Tibial nerve (tissue), 4 donors: ENCODE measurements at regions not wholly inside any gene's neighbourhood (a gene's known extent, or its start where the extent isn't known, plus 50 kb on each side); places are given as distances from the start of the nearest gene placed in this dataset.

ENCODE experiments used
- DNase-seq, 2 donors: peaks; one replicate each; pipeline ENCODE4 v3.0.0-alpha.2; 2019; ENCODE audit warnings: low spot score in 2 of 2
- H3K27ac ChIP-seq, 4 donors: fragments of 200-600 bp; sonication (generic) in 3 of 4; one replicate each; pipeline ENCODE4 v1.5.1; 2017 to 2019; ENCODE audit warnings: mild to moderate bottlenecking in 1 of 4
- H3K27me3 ChIP-seq, 2 donors: fragments of 200-600 bp; sonication (generic) in 1 of 2; one replicate each; pipeline versions ENCODE4 v1.5.1 to v1.6.0; 2017 to 2019
- H3K36me3 ChIP-seq, 3 donors: fragments of 200-600 bp; sonication (generic); one replicate each; pipeline ENCODE4 v1.5.1; 2018 to 2019
- H3K4me1 ChIP-seq, 4 donors: fragments of 200-600 bp; sonication (generic) in 3 of 4; one replicate each; pipeline ENCODE4 v1.5.1; 2017 to 2019
- H3K4me3 ChIP-seq, 4 donors: fragments of 200-600 bp; sonication (generic) in 3 of 4; one replicate each; pipeline ENCODE4 v1.5.1; 2017 to 2019; ENCODE audit warnings: mild to moderate bottlenecking in 1 of 4, moderate library complexity in 1 of 4
- H3K9me3 ChIP-seq, 4 donors: fragments of 200-600 bp; sonication (generic) in 3 of 4; one replicate each; pipeline ENCODE4 v1.5.1; 2017 to 2019
- EP300 ChIP-seq, 2 donors: sonication (generic); formaldehyde crosslinking; IDR thresholded peaks; one replicate each; pipeline ENCODE4 v1.6.1; 2017; ENCODE audit warnings: antibody characterized with exemption in 2 of 2, mild to moderate bottlenecking in 1 of 2
- POLR2A ChIP-seq, 2 donors: fragments of 450-650 bp; IDR thresholded peaks; one replicate each; pipeline ENCODE4 v1.6.1; 2017; ENCODE audit warnings: antibody characterized with exemption in 2 of 2, mild to moderate bottlenecking in 2 of 2, moderate library complexity in 2 of 2
- WGBS, 2 donors: methylation state at CpG; one replicate each; pipeline ENCODE4 v1.1.5; 2018; 5-methylcytosine and 5-hydroxymethylcytosine counted together
- TF ChIP-seq, protein P1 (sequence below), 5 experiments: fragments of 200-600 bp in 3 of 5; fragments of 450-650 bp in 2 of 5; sonication (generic) in 3 of 5; IDR thresholded peaks; one replicate each; pipeline ENCODE4 v1.5.1; 2016 to 2019; ENCODE audit warnings: antibody characterized with exemption in 5 of 5, mild to moderate bottlenecking in 3 of 5, moderate library complexity in 2 of 5

DNA sequence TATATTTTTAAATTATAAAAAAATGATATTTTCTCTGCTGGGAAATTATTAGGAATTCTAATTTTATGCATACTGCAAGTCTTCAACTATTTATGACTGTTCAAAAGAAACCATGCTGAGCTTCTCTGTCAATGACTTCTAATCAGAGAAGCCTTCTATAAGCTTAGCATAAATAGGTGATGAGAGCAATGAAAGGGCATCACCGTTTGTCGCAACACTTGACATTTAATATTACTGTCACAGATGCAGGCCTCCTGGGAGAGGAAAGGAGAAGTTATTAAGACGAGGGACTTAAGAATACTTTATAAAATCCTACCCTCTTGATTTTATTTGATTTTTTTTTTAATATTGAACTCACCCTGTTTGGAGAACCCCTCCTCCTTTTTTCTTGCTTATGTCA is 69.8 kb downstream of the CAPZA3 start:
- WGBS, 2 donors: 79 to 84% methylated on average over 3 of the region's 3 CpGs
- Histone ChIP-seq H3K27me3 (no peaks in the 10 kb centered on the region), H3K9me3 (no peaks in the 10 kb centered on the region), H3K4me3 (no peak overlapping the region), H3K36me3 (no peaks in the 10 kb centered on the region), H3K27ac (no peak overlapping the region), H3K4me1 (no peaks in the 10 kb centered on the region)
- TF ChIP-seq EP300 (IDR thresholded peaks at IDR 0.05): no peak
- TF ChIP-seq, protein P1, sequence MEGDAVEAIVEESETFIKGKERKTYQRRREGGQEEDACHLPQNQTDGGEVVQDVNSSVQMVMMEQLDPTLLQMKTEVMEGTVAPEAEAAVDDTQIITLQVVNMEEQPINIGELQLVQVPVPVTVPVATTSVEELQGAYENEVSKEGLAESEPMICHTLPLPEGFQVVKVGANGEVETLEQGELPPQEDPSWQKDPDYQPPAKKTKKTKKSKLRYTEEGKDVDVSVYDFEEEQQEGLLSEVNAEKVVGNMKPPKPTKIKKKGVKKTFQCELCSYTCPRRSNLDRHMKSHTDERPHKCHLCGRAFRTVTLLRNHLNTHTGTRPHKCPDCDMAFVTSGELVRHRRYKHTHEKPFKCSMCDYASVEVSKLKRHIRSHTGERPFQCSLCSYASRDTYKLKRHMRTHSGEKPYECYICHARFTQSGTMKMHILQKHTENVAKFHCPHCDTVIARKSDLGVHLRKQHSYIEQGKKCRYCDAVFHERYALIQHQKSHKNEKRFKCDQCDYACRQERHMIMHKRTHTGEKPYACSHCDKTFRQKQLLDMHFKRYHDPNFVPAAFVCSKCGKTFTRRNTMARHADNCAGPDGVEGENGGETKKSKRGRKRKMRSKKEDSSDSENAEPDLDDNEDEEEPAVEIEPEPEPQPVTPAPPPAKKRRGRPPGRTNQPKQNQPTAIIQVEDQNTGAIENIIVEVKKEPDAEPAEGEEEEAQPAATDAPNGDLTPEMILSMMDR (IDR thresholded peaks at IDR 0.05): no peak
- no peak for DNase-seq

DNA sequence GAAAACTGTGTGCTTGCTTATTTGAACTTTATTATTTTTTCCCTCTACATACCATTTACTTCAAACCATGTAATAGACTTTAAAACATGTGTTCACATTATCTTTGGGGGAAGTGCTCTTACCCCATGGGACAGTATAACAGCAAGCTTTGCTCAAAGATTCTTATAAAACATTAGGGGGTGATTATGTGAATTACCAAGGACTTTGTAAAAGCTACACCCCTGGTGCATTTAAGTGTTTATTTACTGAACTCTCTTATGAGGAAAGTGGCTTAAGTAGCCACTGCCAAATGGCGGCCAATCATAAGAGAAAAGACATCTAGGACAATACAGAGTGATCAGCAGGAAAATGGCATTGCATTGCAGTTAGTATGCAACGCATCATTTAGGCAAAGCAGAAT is 70.3 kb downstream of the CAPZA3 start:
- 85 to 87% methylated on average over 2 of the region's 2 CpGs for WGBS, 2 donors
- no peak overlapping the region for H3K27ac ChIP-seq
- no peak for TF ChIP-seq POLR2A (IDR thresholded peaks at IDR 0.05)
- TF ChIP-seq EP300 (IDR thresholded peaks at IDR 0.05): no peak
- TF ChIP-seq, protein P1 (IDR thresholded peaks at IDR 0.05): no peak
- no peak overlapping the region for H3K4me3 ChIP-seq
- DNase-seq: no peak
- no peaks in the 10 kb centered on the region for H3K4me1 ChIP-seq
- no peaks in the 10 kb centered on the region for H3K9me3 ChIP-seq
- no peaks in the 10 kb centered on the region for H3K27me3 ChIP-seq
- no peaks in the 10 kb centered on the region for H3K36me3 ChIP-seq

DNA sequence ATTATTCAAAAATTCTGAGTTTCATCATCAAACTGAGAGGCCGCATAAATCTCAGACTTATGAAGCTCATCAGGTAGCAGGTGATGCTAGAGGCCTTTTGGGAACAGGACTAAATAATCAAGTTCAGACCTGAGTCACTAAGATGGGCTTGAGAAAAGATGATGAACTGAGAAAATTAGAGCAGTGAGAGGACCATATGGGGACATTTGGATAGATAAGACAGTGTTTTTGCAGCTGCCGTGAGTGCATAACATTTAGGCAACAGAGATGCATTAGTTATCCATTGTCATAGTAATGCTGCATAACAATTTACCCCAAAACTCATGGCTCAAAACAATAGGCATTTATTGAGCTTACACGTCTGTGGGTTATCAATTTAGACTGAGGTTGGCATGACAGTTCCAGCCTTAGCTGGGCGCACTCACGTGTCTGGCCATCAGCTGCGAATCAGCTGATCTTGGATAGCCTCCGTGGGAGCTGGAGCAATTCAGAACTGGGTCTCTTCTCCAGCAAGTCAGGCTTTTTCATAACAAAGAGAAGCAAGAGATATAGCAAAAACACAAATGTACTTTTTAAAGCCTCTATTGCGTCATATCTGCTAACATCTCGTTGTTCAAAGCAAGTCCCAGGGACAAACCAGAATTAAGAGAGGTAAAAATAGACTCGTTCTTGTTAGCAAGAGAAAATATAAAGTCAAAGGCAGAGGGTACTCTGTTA is 72.8 kb downstream of the CAPZA3 start:
- no peak for DNase-seq
- no peaks in the 10 kb centered on the region for H3K36me3 ChIP-seq
- TF ChIP-seq EP300 (IDR thresholded peaks at IDR 0.05): no peak
- TF ChIP-seq POLR2A (IDR thresholded peaks at IDR 0.05): no peak
- TF ChIP-seq, protein P1 (IDR thresholded peaks at IDR 0.05): no peak
- H3K9me3 ChIP-seq: no peaks in the 10 kb centered on the region
- H3K4me1 ChIP-seq: no peaks in the 10 kb centered on the region
- WGBS, 2 donors: 75% methylated on average over 10 of the region's 10 CpGs
- no peak overlapping the region for H3K4me3 ChIP-seq
- H3K27me3 ChIP-seq: no peaks in the 10 kb centered on the region
- no peak overlapping the region for H3K27ac ChIP-seq

DNA sequence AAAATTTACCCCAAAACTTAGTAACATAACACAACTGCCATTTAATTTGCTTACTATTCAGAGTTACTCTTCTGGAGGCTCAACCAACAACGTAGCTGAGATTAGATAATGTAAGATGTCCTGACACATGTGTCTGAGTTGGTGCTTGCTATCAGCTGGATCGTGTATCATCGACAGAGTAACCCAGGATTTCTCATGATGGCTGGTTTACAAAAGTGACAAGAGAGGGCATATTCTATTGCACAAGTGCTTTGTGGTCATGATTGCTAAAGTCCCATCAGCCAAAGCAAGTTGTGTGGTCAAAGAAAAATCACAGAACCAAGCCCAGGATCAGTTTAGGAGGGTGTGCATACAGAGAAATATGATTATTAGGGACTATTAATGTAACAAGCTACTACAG is 73.4 kb downstream of the CAPZA3 start:
- TF ChIP-seq EP300 (IDR thresholded peaks at IDR 0.05): no peak
- TF ChIP-seq, protein P1 (IDR thresholded peaks at IDR 0.05): no peak
- no peak for TF ChIP-seq POLR2A (IDR thresholded peaks at IDR 0.05)
- Histone ChIP-seq H3K27me3 (no peaks in the 10 kb centered on the region), H3K36me3 (no peaks in the 10 kb centered on the region), H3K4me3 (no peak overlapping the region), H3K4me1 (no peaks in the 10 kb centered on the region), H3K27ac (no peak overlapping the region), H3K9me3 (no peaks in the 10 kb centered on the region)
- WGBS, 2 donors: 77 to 91% methylated on average over 3 of the region's 3 CpGs
- DNase-seq: no peak

DNA sequence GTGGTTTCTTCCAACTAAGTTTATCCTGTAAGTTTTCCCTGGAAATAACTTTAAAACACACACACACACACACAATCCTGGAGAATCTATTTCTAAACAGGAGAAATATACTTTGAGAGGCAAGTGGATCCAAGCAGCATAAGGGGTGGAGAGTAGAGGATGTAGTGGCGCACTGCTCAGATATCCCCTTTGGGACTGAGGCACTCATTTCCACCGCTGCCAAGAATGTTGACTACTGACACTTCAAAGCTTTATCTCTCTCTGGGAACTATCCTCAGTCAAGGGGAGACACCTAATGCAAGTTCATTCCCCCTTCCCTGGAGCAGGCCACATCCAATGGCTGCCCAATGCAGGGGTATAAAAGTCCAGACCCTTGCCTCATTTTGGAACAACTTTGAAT is 75.8 kb downstream of the CAPZA3 start:
- no peak for DNase-seq
- 76 to 87% methylated on average over 2 of the region's 2 CpGs for WGBS, 2 donors
- no peak overlapping the region for H3K4me3 ChIP-seq
- no peak overlapping the region for H3K27ac ChIP-seq
- no peaks in the 10 kb centered on the region for H3K9me3 ChIP-seq
- no peaks in the 10 kb centered on the region for H3K27me3 ChIP-seq
- no peaks in the 10 kb centered on the region for H3K36me3 ChIP-seq
- no peak for TF ChIP-seq EP300 (IDR thresholded peaks at IDR 0.05)
- TF ChIP-seq, protein P1 (IDR thresholded peaks at IDR 0.05): no peak
- no peak for TF ChIP-seq POLR2A (IDR thresholded peaks at IDR 0.05)
- no peaks in the 10 kb centered on the region for H3K4me1 ChIP-seq
